ENCODE measurements at regions not wholly inside any gene's neighbourhood (a gene's known extent, or its start where the extent isn't known, plus 50 kb on each side); places are given as distances from the start of the nearest gene placed in this dataset.

DNA sequence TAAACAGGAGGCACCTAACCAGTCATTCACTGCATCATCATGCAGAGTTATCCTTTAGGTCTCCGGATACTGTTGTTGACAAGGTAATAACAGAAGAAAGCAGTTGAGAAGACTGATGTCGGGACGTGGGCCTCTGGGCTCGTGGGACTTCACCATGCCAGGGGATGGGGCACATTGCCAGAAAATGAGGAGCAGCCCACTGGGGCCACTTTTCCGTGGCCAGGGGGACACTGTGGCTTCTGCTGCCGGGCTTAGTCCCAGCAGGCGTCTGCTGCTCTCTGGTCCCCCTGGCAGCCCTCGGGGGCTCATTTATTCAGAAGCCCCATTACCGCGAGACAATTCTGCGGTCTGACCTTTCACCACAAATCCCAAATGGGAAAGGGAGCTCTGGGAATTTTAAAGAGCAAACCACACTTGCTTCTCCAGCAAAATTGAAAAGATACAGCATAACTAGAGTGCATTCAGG is 201.2 kb downstream of the DAD1 start:
- no peak for DNase-seq
- no peaks in the 10 kb centered on the region for H3K27me3 Mint-ChIP-seq
- no peak overlapping the region for H3K4me3 Mint-ChIP-seq
- no peaks in the 10 kb centered on the region for H3K36me3 Mint-ChIP-seq (ENCODE audit: low read depth)
- no peaks in the 10 kb centered on the region for H3K4me1 Mint-ChIP-seq
- H3K27ac Mint-ChIP-seq, result no peak overlapping the region
- no peak for ATAC-seq
- H3K9me3 ChIP-seq (ENCODE audit: control insufficient read depth, low read length, poor library complexity, severe bottlenecking), result no peaks in the 10 kb centered on the region

DNA sequence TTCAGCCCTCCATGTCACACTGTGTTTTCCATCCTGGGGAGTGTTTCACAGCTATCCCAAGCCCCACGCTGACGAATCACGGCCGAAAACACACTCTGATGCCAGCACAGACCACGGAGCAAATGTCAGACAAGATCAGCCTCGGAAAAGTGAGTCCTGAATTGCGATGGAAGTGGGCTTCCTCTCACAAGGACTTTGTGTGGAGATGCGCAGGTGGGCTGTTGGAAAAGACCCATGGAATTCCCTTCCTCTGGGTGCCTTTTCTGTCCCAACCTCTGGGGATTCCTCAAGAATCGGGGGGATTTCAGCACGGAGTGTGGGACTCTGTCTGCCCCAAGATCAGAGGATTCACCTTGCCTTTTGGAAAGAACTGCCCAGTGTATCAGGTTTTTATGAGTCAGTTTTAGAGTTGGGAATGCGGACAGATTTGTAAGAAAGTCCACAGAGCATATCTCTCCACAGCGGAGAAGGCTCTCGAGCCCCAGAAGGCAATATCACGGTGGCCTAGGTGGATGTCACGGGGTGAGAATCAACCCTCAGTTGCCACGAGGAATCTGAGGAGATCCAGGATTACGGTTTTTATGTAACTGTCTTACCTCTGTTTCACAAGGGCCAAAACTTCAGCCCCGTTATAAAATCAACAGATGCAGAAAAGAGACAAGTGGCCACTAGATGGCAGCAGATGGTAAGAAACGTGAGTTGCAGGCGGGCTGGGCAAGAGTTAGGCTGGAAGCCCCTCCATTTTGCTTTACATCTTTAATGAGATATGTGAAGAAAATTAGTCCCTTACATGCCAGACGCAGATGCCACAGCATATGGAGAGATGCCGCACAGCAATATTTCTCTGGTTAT is 201.9 kb downstream of the DAD1 start:
- ATAC-seq, result no peak
- H3K27ac Mint-ChIP-seq, result no peak overlapping the region
- DNase-seq, result no peak

GRCh38 chr14:22384974-22385526 is 204.0 kb downstream of the DAD1 start:
- H3K27me3 Mint-ChIP-seq, result no peaks in the 10 kb centered on the region
- H3K36me3 Mint-ChIP-seq (ENCODE audit: low read depth), result no peaks in the 10 kb centered on the region
- DNase-seq (no peak), ATAC-seq (no peak)
- H3K27ac Mint-ChIP-seq, result no peak overlapping the region
- no peaks in the 10 kb centered on the region for H3K9me3 ChIP-seq (ENCODE audit: control insufficient read depth, low read length, poor library complexity, severe bottlenecking)
- no peak overlapping the region for H3K4me3 Mint-ChIP-seq
- H3K4me1 Mint-ChIP-seq, result no peaks in the 10 kb centered on the region

More for the DNA sequence above, 201.9 kb downstream of the DAD1 start:
- Mint-ChIP-seq H3K4me3 (no peak overlapping the region), H3K4me1 (no peaks in the 10 kb centered on the region), H3K36me3 (ENCODE audit: low read depth) (no peaks in the 10 kb centered on the region), H3K27me3 (no peaks in the 10 kb centered on the region)
- no peaks in the 10 kb centered on the region for H3K9me3 ChIP-seq (ENCODE audit: control insufficient read depth, low read length, poor library complexity, severe bottlenecking)

GRCh38 chr14:22384167-22384549 is 204.9 kb downstream of the DAD1 start:
- no peak for ATAC-seq
- H3K4me1 Mint-ChIP-seq, result no peaks in the 10 kb centered on the region
- H3K27me3 Mint-ChIP-seq, result no peaks in the 10 kb centered on the region
- no peak for DNase-seq
- H3K27ac Mint-ChIP-seq, result peak overlapping the region; percentile 3
- no peaks in the 10 kb centered on the region for H3K9me3 ChIP-seq (ENCODE audit: control insufficient read depth, low read length, poor library complexity, severe bottlenecking)
- H3K4me3 Mint-ChIP-seq, result no peak overlapping the region
- H3K36me3 Mint-ChIP-seq (ENCODE audit: low read depth), result no peaks in the 10 kb centered on the region

GRCh38 chr14:22383515-22384166 is 205.4 kb downstream of the DAD1 start:
- Mint-ChIP-seq H3K27ac (peak overlapping the region; percentile 3), H3K4me1 (no peaks in the 10 kb centered on the region), H3K27me3 (no peaks in the 10 kb centered on the region), H3K36me3 (ENCODE audit: low read depth) (no peaks in the 10 kb centered on the region), H3K4me3 (no peak overlapping the region)
- H3K9me3 ChIP-seq (ENCODE audit: control insufficient read depth, low read length, poor library complexity, severe bottlenecking), result no peaks in the 10 kb centered on the region
- ATAC-seq (peak; percentile 79), DNase-seq (no peak)

DNA sequence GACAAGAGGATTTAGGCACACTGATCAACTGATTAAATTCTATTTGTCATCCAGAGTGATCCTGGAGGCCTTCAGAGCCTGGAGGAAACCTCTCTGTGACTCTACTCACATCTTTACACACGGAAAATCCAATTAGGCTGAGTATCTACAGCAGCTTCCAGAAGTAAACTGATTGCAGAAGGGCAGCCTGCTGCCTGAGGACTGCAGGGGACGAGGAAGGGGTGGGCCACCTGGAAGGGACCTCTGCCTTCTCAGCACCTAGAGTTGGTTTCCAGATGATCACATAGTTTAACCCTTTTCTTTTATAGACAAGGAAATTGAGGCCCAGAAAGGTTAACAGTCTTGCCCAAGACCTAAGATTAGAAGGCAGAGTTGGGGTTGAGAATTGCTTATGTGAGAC is 206.1 kb downstream of the DAD1 start:
- Mint-ChIP-seq H3K27ac (peak overlapping the region; percentile 14), H3K27me3 (no peaks in the 10 kb centered on the region), H3K4me1 (no peaks in the 10 kb centered on the region), H3K4me3 (no peak overlapping the region), H3K36me3 (ENCODE audit: low read depth) (no peaks in the 10 kb centered on the region)
- no peaks in the 10 kb centered on the region for H3K9me3 ChIP-seq (ENCODE audit: control insufficient read depth, low read length, poor library complexity, severe bottlenecking)
- DNase-seq (no peak), ATAC-seq (no peak)

- H3K4me1 Mint-ChIP-seq, result no peaks in the 10 kb centered on the region
- no peaks in the 10 kb centered on the region for H3K9me3 ChIP-seq (ENCODE audit: control insufficient read depth, low read length, poor library complexity, severe bottlenecking)
These were observed 206.6 kb downstream of the DAD1 start for GRCh38 chr14:22382395-22382794.

DNA sequence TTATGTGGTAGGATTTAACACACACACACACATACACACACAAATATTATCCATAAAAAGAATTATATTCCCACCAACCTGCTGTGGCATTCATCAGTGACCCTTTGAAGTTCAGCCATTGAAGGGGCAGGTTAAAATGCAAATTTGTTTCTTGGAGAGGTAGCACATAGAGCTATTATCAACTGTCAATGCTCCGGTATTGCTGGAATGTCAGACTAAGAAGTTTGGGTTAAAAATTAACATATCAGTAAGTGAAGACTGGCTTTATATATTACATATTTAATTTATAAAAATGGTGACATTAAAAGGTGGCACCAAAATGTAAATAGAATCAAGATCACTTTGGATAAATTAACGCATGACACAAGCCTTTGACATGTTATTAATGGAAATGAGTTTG is 207.3 kb downstream of the DAD1 start:
- Mint-ChIP-seq H3K27me3 (no peaks in the 10 kb centered on the region), H3K27ac (no peak overlapping the region), H3K4me1 (no peaks in the 10 kb centered on the region), H3K36me3 (ENCODE audit: low read depth) (no peaks in the 10 kb centered on the region), H3K4me3 (no peak overlapping the region)
- H3K9me3 ChIP-seq (ENCODE audit: control insufficient read depth, low read length, poor library complexity, severe bottlenecking), result no peaks in the 10 kb centered on the region
- no peak for DNase-seq
- ATAC-seq, result no peak

More at GRCh38 chr14:22382395-22382794, 206.6 kb downstream of the DAD1 start:
- no peaks in the 10 kb centered on the region for H3K27me3 Mint-ChIP-seq
- H3K27ac Mint-ChIP-seq, result no peak overlapping the region
- DNase-seq, result no peak
- no peak overlapping the region for H3K4me3 Mint-ChIP-seq
- H3K36me3 Mint-ChIP-seq (ENCODE audit: low read depth), result no peaks in the 10 kb centered on the region
- no peak for ATAC-seq

GRCh38 chr14:22381408-22381760 is 207.6 kb downstream of the DAD1 start:
- H3K4me3 Mint-ChIP-seq, result no peak overlapping the region
- H3K27me3 Mint-ChIP-seq, result no peaks in the 10 kb centered on the region
- H3K4me1 Mint-ChIP-seq, result no peaks in the 10 kb centered on the region
- ATAC-seq (no peak), DNase-seq (no peak)
- no peaks in the 10 kb centered on the region for H3K36me3 Mint-ChIP-seq (ENCODE audit: low read depth)
- H3K9me3 ChIP-seq (ENCODE audit: control insufficient read depth, low read length, poor library complexity, severe bottlenecking), result no peaks in the 10 kb centered on the region
- no peak overlapping the region for H3K27ac Mint-ChIP-seq

GRCh38 chr14:22380571-22381407 is 208.2 kb downstream of the DAD1 start:
- no peak for ATAC-seq
- H3K27ac Mint-ChIP-seq, result no peak overlapping the region
- no peaks in the 10 kb centered on the region for H3K36me3 Mint-ChIP-seq (ENCODE audit: low read depth)
- no peak overlapping the region for H3K4me3 Mint-ChIP-seq
- H3K27me3 Mint-ChIP-seq, result no peaks in the 10 kb centered on the region
- DNase-seq, result no peak
- H3K9me3 ChIP-seq (ENCODE audit: control insufficient read depth, low read length, poor library complexity, severe bottlenecking), result no peaks in the 10 kb centered on the region
- H3K4me1 Mint-ChIP-seq, result no peaks in the 10 kb centered on the region

DNA sequence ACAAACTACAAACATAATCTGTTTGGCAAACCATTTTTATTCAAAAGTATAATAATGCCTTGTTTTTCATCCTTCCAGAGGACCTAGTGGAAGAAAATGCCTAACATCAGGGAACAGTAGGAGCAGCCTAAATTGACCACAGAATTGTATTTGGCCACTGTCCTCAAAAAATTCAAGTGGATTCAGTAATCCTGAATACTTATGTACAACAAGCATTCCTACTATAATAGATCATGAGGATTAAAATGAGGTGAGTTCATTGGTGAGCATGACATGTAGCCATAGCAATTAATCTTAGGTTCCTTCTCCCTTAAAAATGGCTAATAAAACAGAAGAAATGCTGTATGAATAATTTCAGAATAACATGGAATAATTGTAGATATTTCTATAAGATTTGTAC is 209.3 kb downstream of the DAD1 start:
- DNase-seq (no peak), ATAC-seq (no peak)
- H3K9me3 ChIP-seq (ENCODE audit: control insufficient read depth, low read length, poor library complexity, severe bottlenecking), result no peaks in the 10 kb centered on the region
- no peak overlapping the region for H3K4me3 Mint-ChIP-seq
- H3K4me1 Mint-ChIP-seq, result no peaks in the 10 kb centered on the region
- H3K36me3 Mint-ChIP-seq (ENCODE audit: low read depth), result no peaks in the 10 kb centered on the region
- H3K27ac Mint-ChIP-seq, result no peak overlapping the region
- H3K27me3 Mint-ChIP-seq, result no peaks in the 10 kb centered on the region

GRCh38 chr14:22378181-22378580 is 210.8 kb downstream of the DAD1 start:
- ATAC-seq (no peak), DNase-seq (no peak)
- Mint-ChIP-seq H3K27me3 (no peaks in the 10 kb centered on the region), H3K36me3 (ENCODE audit: low read depth) (no peaks in the 10 kb centered on the region), H3K27ac (no peak overlapping the region), H3K4me1 (no peaks in the 10 kb centered on the region), H3K4me3 (no peak overlapping the region)
- no peaks in the 10 kb centered on the region for H3K9me3 ChIP-seq (ENCODE audit: control insufficient read depth, low read length, poor library complexity, severe bottlenecking)

- no peak overlapping the region for H3K27ac Mint-ChIP-seq
- no peak overlapping the region for H3K4me3 Mint-ChIP-seq
- ATAC-seq (no peak), DNase-seq (no peak)
- H3K9me3 ChIP-seq (ENCODE audit: control insufficient read depth, low read length, poor library complexity, severe bottlenecking), result no peaks in the 10 kb centered on the region
- H3K36me3 Mint-ChIP-seq (ENCODE audit: low read depth), result no peaks in the 10 kb centered on the region
- H3K27me3 Mint-ChIP-seq, result no peaks in the 10 kb centered on the region
- H3K4me1 Mint-ChIP-seq, result no peaks in the 10 kb centered on the region
These were observed 213.6 kb downstream of the DAD1 start for GRCh38 chr14:22375321-22375930.

Data from T-helper 17 cell (primary cell).